Upper lobe of left lung (tissue), 6 donors: ENCODE measurements at regions not wholly inside any gene's neighbourhood (a gene's known extent, or its start where the extent isn't known, plus 50 kb on each side); places are given as distances from the start of the nearest gene placed in this dataset.

Experiments used
- ATAC-seq, 2 donors: fragments of 200-7000 bp; cut with Tn5 transposase; one replicate each; pipeline ENCODE4 v1.9.1; 2022; ENCODE audit warnings: mild to moderate bottlenecking in 2 of 2, moderate library complexity in 2 of 2; ENCODE audit not compliant: low FRiP score in 2 of 2
- DNase-seq, 2 donors: peaks; one replicate each; pipeline ENCODE4 v3.0.0-alpha.2; 2019 to 2020
- H3K27ac ChIP-seq, 4 donors: fragments of 200-600 bp; sonication (generic); one replicate each; pipeline ENCODE4 v1.5.1; 2016 to 2019
- H3K27me3 ChIP-seq, 4 donors: fragments of 200-600 bp; sonication (generic); one replicate each; pipeline ENCODE4 v1.5.1; 2017 to 2019
- H3K36me3 ChIP-seq, 4 donors: fragments of 200-600 bp; sonication (generic); one replicate each; pipeline ENCODE4 v1.5.1; 2016 to 2019
- H3K4me1 ChIP-seq, 4 donors: fragments of 200-600 bp; sonication (generic); one replicate each; pipeline ENCODE4 v1.5.1; 2018 to 2019
- H3K4me3 ChIP-seq, 4 donors: fragments of 200-600 bp; sonication (generic); one replicate each; pipeline ENCODE4 v1.5.1; 2017 to 2019; ENCODE audit warnings: mild to moderate bottlenecking in 2 of 4, moderate library complexity in 1 of 4
- H3K9me3 ChIP-seq, 4 donors: fragments of 200-600 bp; sonication (generic); one replicate each; pipeline ENCODE4 v1.5.1; 2018 to 2019
- CTCF ChIP-seq, 6 experiments: fragments of 450-650 bp in 4 of 6; fragments of 200-600 bp in 2 of 6; sonication (generic) in 2 of 6; IDR thresholded peaks; one replicate each; pipeline ENCODE4 v1.5.1; 2016 to 2019; ENCODE audit warnings: antibody characterized with exemption in 6 of 6
- EP300 ChIP-seq, 4 donors: sonication (generic); formaldehyde crosslinking; IDR thresholded peaks; one replicate each; pipeline ENCODE4 v1.5.1; 2017; ENCODE audit warnings: antibody characterized with exemption in 4 of 4, control low read depth in 2 of 4
- POLR2A ChIP-seq, 4 donors: fragments of 450-650 bp; IDR thresholded peaks; one replicate each; pipeline ENCODE4 v1.5.1; 2016 to 2017; ENCODE audit warnings: antibody characterized with exemption in 4 of 4, mild to moderate bottlenecking in 2 of 4
- POLR2AphosphoS5 ChIP-seq, 2 donors: sonication (generic); formaldehyde crosslinking; IDR thresholded peaks; one replicate each; pipeline ENCODE4 v1.5.1; 2017; ENCODE audit warnings: antibody characterized with exemption in 2 of 2
- WGBS, 2 donors: methylation state at CpG; one replicate each; pipeline ENCODE4 v1.1.5; 2017 to 2018; 5-methylcytosine and 5-hydroxymethylcytosine counted together
- donor health status: DM: no; HTN: no; CAD: no; lungs with moderate emphysema.
- donor health status: DM: no; HTN: yes; CAD: no; lungs with severe emphysema.

- ATAC-seq (no peak), DNase-seq (no peak)
- no peak overlapping the region for H3K4me3 ChIP-seq
- no peaks in the 10 kb centered on the region for H3K36me3 ChIP-seq
- no peaks in the 10 kb centered on the region for H3K4me1 ChIP-seq
- no peak overlapping the region for H3K27ac ChIP-seq
- H3K27me3 ChIP-seq, result no peaks in the 10 kb centered on the region
- H3K9me3 ChIP-seq, result no peaks in the 10 kb centered on the region
- TF ChIP-seq POLR2A (IDR thresholded peaks at IDR 0.05), result no peak
- TF ChIP-seq EP300 (IDR thresholded peaks at IDR 0.05), result no peak
- WGBS, 2 donors, result 59 to 67% methylated on average over 1 of the region's 1 CpG
These were observed 110.9 kb upstream of the CCDC150 start for GRCh38 chr2:196528486-196529223.

- Histone ChIP-seq H3K9me3 (no peaks in the 10 kb centered on the region), H3K4me3 (no peak overlapping the region), H3K27ac (no peak overlapping the region), H3K27me3 (no peaks in the 10 kb centered on the region), H3K36me3 (no peaks in the 10 kb centered on the region), H3K4me1 (no peaks in the 10 kb centered on the region)
- DNase-seq (no peak), ATAC-seq (no peak)
- 89 to 91% methylated on average over 4 of the region's 4 CpGs for WGBS, 2 donors
- TF ChIP-seq POLR2AphosphoS5 (IDR thresholded peaks at IDR 0.05) (no peak), EP300 (IDR thresholded peaks at IDR 0.05) (no peak), CTCF (IDR thresholded peaks at IDR 0.05) (no peak), POLR2A (IDR thresholded peaks at IDR 0.05) (no peak)
These were observed 108.6 kb upstream of the CCDC150 start for GRCh38 chr2:196530910-196531309.

- TF ChIP-seq POLR2AphosphoS5 (IDR thresholded peaks at IDR 0.05), result no peak
- TF ChIP-seq EP300 (IDR thresholded peaks at IDR 0.05), result no peak
- no peak for TF ChIP-seq POLR2A (IDR thresholded peaks at IDR 0.05)
- no peak for TF ChIP-seq CTCF (IDR thresholded peaks at IDR 0.05)
- Histone ChIP-seq H3K27me3 (no peaks in the 10 kb centered on the region), H3K36me3 (no peaks in the 10 kb centered on the region), H3K4me3 (no peak overlapping the region), H3K9me3 (no peaks in the 10 kb centered on the region), H3K4me1 (no peaks in the 10 kb centered on the region), H3K27ac (no peak overlapping the region)
- no peak for ATAC-seq
- no peak for DNase-seq
- 67 to 69% methylated on average over 3 of the region's 3 CpGs for WGBS, 2 donors
These were observed 105.6 kb upstream of the CCDC150 start for GRCh38 chr2:196533772-196534397.

GRCh38 chr2:196534495-196534894, 105.0 kb upstream of the CCDC150 start:
- no peaks in the 10 kb centered on the region for H3K36me3 ChIP-seq
- no peak overlapping the region for H3K27ac ChIP-seq
- 82% methylated on average over 5 of the region's 5 CpGs for WGBS, 2 donors
- no peak for TF ChIP-seq CTCF (IDR thresholded peaks at IDR 0.05)
- H3K27me3 ChIP-seq, result no peaks in the 10 kb centered on the region
- H3K9me3 ChIP-seq, result no peaks in the 10 kb centered on the region
- no peak for DNase-seq
- no peak overlapping the region for H3K4me3 ChIP-seq
- ATAC-seq, result no peak
- no peaks in the 10 kb centered on the region for H3K4me1 ChIP-seq

GRCh38 chr2:196535061-196535460, 104.5 kb upstream of the CCDC150 start:
- Histone ChIP-seq H3K36me3 (no peaks in the 10 kb centered on the region), H3K27me3 (no peaks in the 10 kb centered on the region), H3K4me1 (no peaks in the 10 kb centered on the region), H3K9me3 (no peaks in the 10 kb centered on the region), H3K27ac (no peak overlapping the region), H3K4me3 (no peak overlapping the region)
- 90 to 94% methylated on average over 3 of the region's 3 CpGs for WGBS, 2 donors
- no peak for TF ChIP-seq POLR2A (IDR thresholded peaks at IDR 0.05)
- no peak for TF ChIP-seq POLR2AphosphoS5 (IDR thresholded peaks at IDR 0.05)
- no peak for TF ChIP-seq CTCF (IDR thresholded peaks at IDR 0.05)
- no peak for TF ChIP-seq EP300 (IDR thresholded peaks at IDR 0.05)
- DNase-seq (no peak), ATAC-seq (no peak)
